IMR-90 (cell line): ENCODE measurements at regions not wholly inside any gene's neighbourhood (a gene's known extent, or its start where the extent isn't known, plus 50 kb on each side); places are given as distances from the start of the nearest gene placed in this dataset.

Experiments
- ATAC-seq: fragments of 200-7000 bp; cut with Tn5 transposase; 2 replicates; pipeline ENCODE4 v1.9.1; 2020; ENCODE audit warnings: low read depth, mild to moderate bottlenecking, moderate library complexity
- BruUV-seq: library from RNA; stranded (reverse); fragments of 400-500 nt; replicated peaks from 2 replicates; lab custom pipeline; 2021; lab: Mats Ljungman, UMichigan
- CTCF ChIA-PET: fragments of 300-600 bp; formaldehyde crosslinking; extraction: SDS; loops from one replicate; lab custom pipeline; 2021; ENCODE audit warnings: antibody characterized with exemption; lab: Yijun Ruan, JAX
- POLR2A ChIA-PET: fragments of 300-600 bp; sonication (Branson Sonifier 250); formaldehyde crosslinking; loops from one replicate; lab custom pipeline; 2022; ENCODE audit warnings: antibody characterized with exemption; ENCODE audit not compliant: unreplicated experiment; lab: Charles Lee
- DNase-seq: peaks from one replicate; pipeline ENCODE4 v3.0.0; 2013
- H2AFZ ChIP-seq: replicated peaks from 2 replicates; pipeline ENCODE3; 2013; ENCODE audit warnings: low read length, mild to moderate bottlenecking; ENCODE audit not compliant: poor library complexity
- H2AK5ac ChIP-seq: 2 replicates; pipeline ENCODE4 v1.6.1; 2013; ENCODE audit warnings: low read depth, low read length, inconsistent platforms
- H2AK9ac ChIP-seq: replicated peaks from 2 replicates; pipeline ENCODE3; 2013; ENCODE audit warnings: mild to moderate bottlenecking, low read depth, low read length, moderate library complexity; ENCODE audit not compliant: poor library complexity
- H2BK120ac ChIP-seq: 2 replicates; pipeline ENCODE4 v1.6.1; 2013; ENCODE audit warnings: low read depth, low read length, inconsistent platforms
- H2BK15ac ChIP-seq: 3 replicates; pipeline ENCODE4 v1.6.1; 2013; ENCODE audit warnings: low read depth, low read length, inconsistent platforms
- H2BK20ac ChIP-seq: 2 replicates; pipeline ENCODE4 v1.6.1; 2013; ENCODE audit warnings: low read depth, mild to moderate bottlenecking, inconsistent platforms, low read length, moderate library complexity
- H2BK5ac ChIP-seq: 2 replicates; pipeline ENCODE4 v1.6.1; 2013; ENCODE audit warnings: mild to moderate bottlenecking, low read depth, low read length, inconsistent platforms; ENCODE audit not compliant: poor library complexity, severe bottlenecking
- H3K14ac ChIP-seq: replicated peaks from 2 replicates; pipeline ENCODE4 v1.6.1; 2013; ENCODE audit warnings: low read depth, low read length, inconsistent platforms
- H3K18ac ChIP-seq: 2 replicates; pipeline ENCODE4 v1.6.1; 2013; ENCODE audit warnings: low read depth, low read length, control low read depth
- H3K23ac ChIP-seq: 2 replicates; pipeline ENCODE4 v1.6.1; 2013; ENCODE audit warnings: low read depth, low read length, inconsistent platforms
- H3K27ac ChIP-seq: 2 replicates; pipeline ENCODE4 v1.5.1; 2013; ENCODE audit warnings: mild to moderate bottlenecking, control low read depth, low read length; ENCODE audit not compliant: insufficient read depth
- H3K27me3 ChIP-seq: 2 replicates; pipeline ENCODE4 v1.6.1; 2013; ENCODE audit warnings: low read length; ENCODE audit not compliant: control insufficient read depth, insufficient read depth
- H3K36me3 ChIP-seq: 2 replicates; pipeline ENCODE4 v1.6.1; 2013; ENCODE audit warnings: low read length, mixed read lengths; ENCODE audit not compliant: control insufficient read depth, insufficient read depth
- H3K4ac ChIP-seq: 2 replicates; pipeline ENCODE4 v1.6.1; 2013; ENCODE audit warnings: low read depth, low read length, inconsistent platforms
- H3K4me1 ChIP-seq: 2 replicates; pipeline ENCODE4 v1.6.1; 2013; ENCODE audit warnings: low read length, mixed read lengths; ENCODE audit not compliant: control insufficient read depth, insufficient read depth
- H3K4me2 ChIP-seq: 2 replicates; pipeline ENCODE4 v1.6.1; 2013; ENCODE audit warnings: low read depth, mild to moderate bottlenecking, control low read depth, low read length, moderate library complexity
- H3K4me3 ChIP-seq: 2 replicates; pipeline ENCODE4 v1.5.1; 2013; ENCODE audit warnings: low read depth, mild to moderate bottlenecking, control low read depth, low read length, moderate library complexity; ENCODE audit not compliant: insufficient read depth
- H3K56ac ChIP-seq: 2 replicates; pipeline ENCODE4 v1.6.1; 2013; ENCODE audit warnings: low read length, inconsistent platforms; ENCODE audit not compliant: insufficient read depth; ENCODE audit errors: extremely low read depth
- H3K79me1 ChIP-seq, 2 experiments: 2 replicates each; pipeline ENCODE4 v1.6.1; 2013; ENCODE audit warnings: low read length in 2 of 2, inconsistent platforms in 1 of 2, low read depth in 1 of 2
- H3K9ac ChIP-seq: 2 replicates; pipeline ENCODE4 v1.6.1; 2013; ENCODE audit warnings: low read depth, low read length, control low read depth
- H3K9me1 ChIP-seq: 2 replicates; pipeline ENCODE4 v1.6.1; 2013; ENCODE audit warnings: low read length, inconsistent platforms; ENCODE audit not compliant: insufficient read depth
- H3K9me3 ChIP-seq: 2 replicates; pipeline ENCODE4 v1.6.1; 2013; ENCODE audit warnings: low read length; ENCODE audit not compliant: control insufficient read depth, insufficient read depth
- H4K20me1 ChIP-seq: 2 replicates; pipeline ENCODE4 v1.6.1; 2013; ENCODE audit warnings: low read length, inconsistent platforms; ENCODE audit not compliant: insufficient read depth
- H4K5ac ChIP-seq: 2 replicates; pipeline ENCODE4 v1.6.1; 2013; ENCODE audit warnings: mild to moderate bottlenecking, low read depth, low read length, control low read depth
- H4K8ac ChIP-seq, 2 experiments: 2 replicates each; pipeline ENCODE4 v1.6.1; 2013; ENCODE audit warnings: low read depth in 2 of 2, low read length in 2 of 2, control low read depth in 1 of 2, inconsistent platforms in 1 of 2
- H4K91ac ChIP-seq: 2 replicates; pipeline ENCODE4 v1.6.1; 2013; ENCODE audit warnings: low read depth, low read length, inconsistent platforms; ENCODE audit not compliant: insufficient read depth
- BHLHE40 ChIP-seq: fragments of 150-350 bp; IDR thresholded peaks from 2 replicates; pipeline ENCODE4 v1.6.1; 2016; ENCODE audit warnings: mild to moderate bottlenecking, low read depth, low read length
- CHD1 ChIP-seq: IDR thresholded peaks from 2 replicates; pipeline ENCODE4 v1.6.1; 2012; ENCODE audit warnings: low read depth, low read length, improper control_type of control experiment
- NFE2L2 ChIP-seq: fragments of 150-350 bp; IDR thresholded peaks from 2 replicates; pipeline ENCODE4 v1.6.1; 2016; ENCODE audit warnings: low read depth, mild to moderate bottlenecking, low read length
- RCOR1 ChIP-seq: IDR thresholded peaks from 2 replicates; pipeline ENCODE4 v1.6.1; 2012; ENCODE audit warnings: mild to moderate bottlenecking, low read length, improper control_type of control experiment; ENCODE audit not compliant: insufficient replicate concordance
- USF2 ChIP-seq: fragments of 150-350 bp; IDR thresholded peaks from 2 replicates; pipeline ENCODE4 v1.6.1; 2017; ENCODE audit warnings: mild to moderate bottlenecking, antibody characterized with exemption, low read length, low read depth
- WGBS, 2 experiments: methylation state at CpG; one replicate each; pipeline versions ENCODE4 v1.1.5 to v1.1.7; 2013; ENCODE audit warnings: missing lambda C conversion rate in 2 of 2; ENCODE audit not compliant: insufficient read length in 1 of 2; ENCODE audit errors: extremely low coverage in 2 of 2; 5-methylcytosine and 5-hydroxymethylcytosine counted together
- dilution Hi-C: fragments of 300-500 bp; cut with HindIII; formaldehyde crosslinking; loops from one replicate; pipeline ENCODE4 v1.14.3; 2018; ENCODE audit warnings: low sequenced_read_pairs; ENCODE audit not compliant: unreplicated experiment
- in situ Hi-C: fragments of 300-500 bp; cut with MboI; formaldehyde crosslinking; loops from 3 replicates; pipeline ENCODE4 v1.14.3; 2019; ENCODE audit warnings: low sequenced_read_pairs, inconsistent platforms, mixed read lengths
- intact Hi-C: fragments of 100-400 bp; cut with micrococcal nuclease; formaldehyde crosslinking; loops from 2 replicates; pipeline ENCODE4 v1.10.0; 2022

GRCh38 chr3:193896419-193896818, 239.5 kb upstream of the HES1 start:
- H3K79me1 ChIP-seq = no peaks in the 10 kb centered on the region

More at GRCh38 chr3:193896419-193896818, 239.5 kb upstream of the HES1 start:
- Histone ChIP-seq H2AK5ac (no peak overlapping the region), H2BK120ac (no peak overlapping the region), H3K27me3 (peaks cover 32% of the 10 kb centered on the region), H3K14ac (no peak overlapping the region), H2BK20ac (no peak overlapping the region), H3K18ac (no peak overlapping the region), H3K4me2 (no peak overlapping the region), H2AFZ (no peak overlapping the region), H3K4ac (no peak overlapping the region), H4K5ac (no peak overlapping the region), H3K27ac (no peak overlapping the region), H2BK5ac (no peak overlapping the region), H3K56ac (no peak overlapping the region), H4K91ac (no peak overlapping the region), H3K4me1 (no peaks in the 10 kb centered on the region), H4K8ac (no peak overlapping the region), H4K20me1 (no peaks in the 10 kb centered on the region), H2AK9ac (no peak overlapping the region), H2BK15ac (no peak overlapping the region), H3K23ac (no peak overlapping the region), H3K9me1 (no peaks in the 10 kb centered on the region), H3K36me3 (no peaks in the 10 kb centered on the region), H3K9ac (no peak overlapping the region), H3K4me3 (no peak overlapping the region), H3K9me3 (no peaks in the 10 kb centered on the region)
- WGBS, 2 experiments = no CpG with 5 or more reads among the region's 7 CpGs
- no peak for DNase-seq
- CTCF ChIA-PET = no interaction called here
- no TSS peak for BruUV-seq
- in situ Hi-C loops (no loop called here), dilution Hi-C loops (no loop called here), intact Hi-C loops (no loop called here)
- POLR2A ChIA-PET = no interaction called here
- ATAC-seq = no peak
- TF ChIP-seq CHD1 = no peak
- no peak for TF ChIP-seq NFE2L2
- TF ChIP-seq USF2 = no peak
- no peak for TF ChIP-seq BHLHE40
- no peak for TF ChIP-seq RCOR1
